Activated T-helper 2 cell treated with anti-CD3 and anti-CD28 coated beads, Interferon-gamma antibody, Interleukin-2, Interleukin-4, amounts not matched to agents 10 μg/mL and 5 μg/mL and 100 μg/mL, durations not matched to agents 14 hours and 24 hours and 36 hours (primary cell): ENCODE measurements at regions not wholly inside any gene's neighbourhood (a gene's known extent, or its start where the extent isn't known, plus 50 kb on each side); places are given as distances from the start of the nearest gene placed in this dataset.
"Not testable (repeated sequence)": the region's sequence is repeated elsewhere in the genome, so short reads cannot be mapped to it uniquely, and the experiment has no call there.

Experiments
- DNase-seq: peaks from one replicate; pipeline ENCODE4 v3.0.0; 2021; ENCODE audit warnings: low spot score
- H3K27ac Mint-ChIP-seq: one replicate; pipeline ENCODE4 v1.8.0; 2021; ENCODE audit warnings: mixed read lengths
- H3K27me3 Mint-ChIP-seq: one replicate; pipeline ENCODE4 v1.8.0; 2021; ENCODE audit warnings: low read depth, mixed read lengths
- H3K36me3 Mint-ChIP-seq: one replicate; pipeline ENCODE4 v1.8.0; 2021; ENCODE audit warnings: low read depth, mixed read lengths
- H3K4me1 Mint-ChIP-seq: one replicate; pipeline ENCODE4 v1.8.0; 2021; ENCODE audit warnings: low read depth, mixed read lengths
- H3K4me3 Mint-ChIP-seq: one replicate; pipeline ENCODE4 v1.8.0; 2021; ENCODE audit warnings: low read depth, mild to moderate bottlenecking, moderate library complexity, mixed read lengths
- H3K9me3 Mint-ChIP-seq: one replicate; pipeline ENCODE4 v1.8.0; 2021; ENCODE audit warnings: mixed read lengths
- intact Hi-C: fragments of 100-400 bp; cut with micrococcal nuclease; formaldehyde crosslinking; loops from one replicate; pipeline ENCODE4 v1.15.1; 2023

DNA sequence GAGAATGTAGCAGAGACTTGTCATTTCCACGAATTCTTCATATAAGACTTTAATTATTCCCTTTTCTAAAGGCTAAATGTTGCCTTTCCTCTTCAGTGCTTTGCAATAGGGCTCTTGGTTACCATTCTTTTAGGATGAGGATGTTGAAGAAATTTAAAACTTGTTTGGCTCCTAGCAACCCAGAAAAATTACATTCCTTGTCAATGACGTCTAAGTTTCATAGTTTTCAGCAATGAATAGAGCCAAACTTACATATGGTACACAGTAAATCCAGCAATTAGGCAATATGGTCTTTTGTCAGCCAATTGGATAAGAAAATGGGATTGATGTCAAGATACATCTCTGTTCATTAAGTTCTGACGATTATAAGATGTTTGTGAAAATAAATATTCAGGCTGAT is 1639.6 kb upstream of the PCDH10 start:
- no peaks in the 10 kb centered on the region for H3K36me3 Mint-ChIP-seq
- DNase-seq: no peak
- no peaks in the 10 kb centered on the region for H3K9me3 Mint-ChIP-seq
- H3K27ac Mint-ChIP-seq: no peak overlapping the region
- H3K4me3 Mint-ChIP-seq: no peak overlapping the region
- no peaks in the 10 kb centered on the region for H3K27me3 Mint-ChIP-seq
- intact Hi-C loops: no loop called here
- H3K4me1 Mint-ChIP-seq: no peaks in the 10 kb centered on the region

DNA sequence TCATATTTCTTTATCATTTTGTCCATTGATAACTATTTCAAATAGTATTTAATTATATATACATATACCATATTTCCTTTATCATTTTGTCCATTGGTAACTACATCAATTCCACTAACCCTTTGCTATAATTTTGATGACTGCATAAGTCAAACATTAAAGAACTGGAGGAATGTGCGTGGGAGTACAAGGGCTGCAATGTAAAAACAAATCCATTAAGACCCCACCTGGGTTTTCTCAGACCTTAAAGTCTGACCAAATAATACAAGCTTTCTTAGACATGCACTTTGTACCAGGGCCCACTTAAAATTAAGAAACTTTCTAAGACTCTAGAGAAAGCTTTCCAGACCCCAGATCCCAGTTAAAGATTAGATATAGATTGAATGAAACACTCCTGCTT is 1622.4 kb upstream of the PCDH10 start:
- Mint-ChIP-seq H3K4me3 (no peak overlapping the region), H3K27me3 (no peaks in the 10 kb centered on the region), H3K9me3 (no peaks in the 10 kb centered on the region), H3K27ac (no peak overlapping the region), H3K36me3 (no peaks in the 10 kb centered on the region), H3K4me1 (no peaks in the 10 kb centered on the region)
- no peak for DNase-seq
- intact Hi-C loops: no loop called here

DNA sequence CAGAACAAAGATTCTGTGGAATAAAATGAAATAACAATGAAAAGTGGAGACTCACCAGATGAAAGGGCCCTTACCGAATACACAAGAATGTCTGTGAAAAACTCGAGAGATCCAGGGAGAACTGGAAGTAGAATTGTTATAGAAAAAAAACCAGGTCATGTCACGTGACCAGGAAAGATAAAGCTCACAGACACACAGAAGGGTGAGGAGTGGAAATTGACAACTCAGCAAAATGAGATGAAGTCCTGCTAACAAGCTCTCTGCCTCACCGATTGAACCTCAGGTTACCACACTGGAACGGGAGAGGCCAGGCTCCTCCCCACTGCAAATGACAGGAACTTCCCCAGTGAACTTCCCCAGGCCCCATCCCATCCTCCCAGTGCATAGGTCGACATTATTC is 1618.0 kb upstream of the PCDH10 start:
- intact Hi-C loops: no loop called here
- Mint-ChIP-seq H3K9me3 (no peaks in the 10 kb centered on the region), H3K27me3 (no peaks in the 10 kb centered on the region), H3K4me3 (no peak overlapping the region), H3K36me3 (no peaks in the 10 kb centered on the region), H3K4me1 (no peaks in the 10 kb centered on the region), H3K27ac (no peak overlapping the region)
- DNase-seq: no peak

DNA sequence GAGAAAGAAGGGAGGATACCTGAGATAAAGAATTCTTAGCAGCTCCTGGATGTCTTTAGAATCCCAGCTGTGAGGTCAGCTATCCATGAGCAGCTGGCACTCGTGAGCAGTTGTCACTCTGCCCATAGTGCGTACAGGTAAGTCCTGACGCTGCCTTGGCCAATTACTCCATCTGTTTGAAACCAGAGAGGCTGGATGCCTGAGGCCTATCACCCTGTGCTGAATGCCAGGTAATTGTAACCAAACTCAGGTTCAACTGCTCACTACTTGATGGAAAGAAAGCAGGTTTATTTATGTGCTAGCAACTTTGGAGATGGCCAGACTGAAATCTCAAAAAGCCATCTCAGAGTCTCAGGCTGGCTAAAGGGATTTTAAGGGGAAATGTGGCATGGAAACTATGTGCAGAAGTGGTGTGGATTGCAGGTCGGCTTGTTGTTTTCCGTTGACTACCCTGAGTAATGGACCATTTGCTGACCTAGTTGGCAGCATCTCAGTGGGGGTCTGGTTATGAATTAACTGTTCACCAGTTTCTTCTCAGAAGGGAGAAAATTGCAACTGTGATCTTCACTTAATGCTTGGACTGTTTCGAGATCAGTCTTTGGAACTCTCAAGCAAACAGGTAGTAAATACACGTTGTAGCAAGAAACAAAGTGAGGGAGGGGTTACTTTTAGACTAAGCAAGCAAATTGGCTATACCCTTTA is 1614.0 kb upstream of the PCDH10 start:
- Mint-ChIP-seq H3K4me3 (no peak overlapping the region), H3K9me3 (no peaks in the 10 kb centered on the region), H3K27ac (no peak overlapping the region), H3K4me1 (no peaks in the 10 kb centered on the region), H3K27me3 (no peaks in the 10 kb centered on the region), H3K36me3 (no peaks in the 10 kb centered on the region)
- DNase-seq: no peak
- intact Hi-C loops: no loop called here

DNA sequence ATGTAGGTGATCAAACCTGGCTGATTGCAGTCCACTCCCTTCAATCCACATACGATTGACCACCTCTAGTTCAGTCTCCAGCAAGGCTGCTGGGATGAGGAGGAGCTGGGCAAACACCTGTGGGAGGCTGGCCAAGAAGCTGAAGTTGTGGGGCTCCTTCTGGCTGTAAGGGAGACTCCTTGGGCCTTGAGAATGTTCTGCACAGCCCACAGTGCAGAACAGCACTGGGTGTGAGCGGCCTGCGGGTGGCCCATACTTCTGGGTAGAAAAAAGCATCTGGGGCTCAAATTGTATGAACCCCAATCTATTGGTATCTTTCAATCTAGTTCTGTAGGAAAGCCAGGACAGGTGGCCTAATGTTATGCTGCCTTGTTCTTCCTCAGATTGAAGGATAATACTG is 1608.8 kb upstream of the PCDH10 start:
- H3K9me3 Mint-ChIP-seq: no peaks in the 10 kb centered on the region
- H3K4me1 Mint-ChIP-seq: no peaks in the 10 kb centered on the region
- H3K27me3 Mint-ChIP-seq: no peaks in the 10 kb centered on the region
- intact Hi-C loops: no loop called here
- DNase-seq: no peak
- H3K4me3 Mint-ChIP-seq: no peak overlapping the region
- no peaks in the 10 kb centered on the region for H3K36me3 Mint-ChIP-seq
- H3K27ac Mint-ChIP-seq: no peak overlapping the region

DNA sequence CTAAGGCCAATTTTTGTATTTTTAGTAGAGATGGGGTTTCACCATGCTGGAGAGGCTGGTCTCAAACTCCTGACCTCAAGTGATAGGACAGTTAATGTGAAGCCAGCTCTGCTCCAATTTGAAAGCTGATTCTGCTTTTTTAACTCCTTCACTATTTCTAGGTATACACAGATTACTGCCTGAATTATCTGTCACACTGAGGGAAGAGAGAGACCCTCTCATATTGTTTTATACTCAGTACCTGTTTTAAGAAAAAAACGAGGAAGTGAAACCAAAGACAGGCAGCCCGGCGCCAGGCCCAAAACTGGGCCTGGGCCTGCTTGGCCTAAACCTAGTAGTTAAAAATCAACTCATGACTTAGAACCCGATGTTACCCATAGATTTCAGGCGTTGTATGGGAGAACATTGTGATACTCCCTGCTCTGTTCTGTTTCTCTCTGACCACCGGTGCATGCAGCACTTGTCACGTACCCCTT is 1601.5 kb upstream of the PCDH10 start:
- no peak overlapping the region for H3K4me3 Mint-ChIP-seq
- DNase-seq: no peak
- intact Hi-C loops: no loop called here
- H3K27ac Mint-ChIP-seq: no peak overlapping the region
- H3K27me3 Mint-ChIP-seq: no peaks in the 10 kb centered on the region
- no peaks in the 10 kb centered on the region for H3K36me3 Mint-ChIP-seq
- no peaks in the 10 kb centered on the region for H3K9me3 Mint-ChIP-seq
- H3K4me1 Mint-ChIP-seq: no peaks in the 10 kb centered on the region

GRCh38 chr4:131551306-131551705 is 1597.8 kb upstream of the PCDH10 start:
- no peak overlapping the region for H3K4me3 Mint-ChIP-seq
- intact Hi-C loops: no loop called here
- H3K9me3 Mint-ChIP-seq: no peaks in the 10 kb centered on the region
- no peak for DNase-seq
- no peaks in the 10 kb centered on the region for H3K36me3 Mint-ChIP-seq
- no peaks in the 10 kb centered on the region for H3K4me1 Mint-ChIP-seq
- no peaks in the 10 kb centered on the region for H3K27me3 Mint-ChIP-seq
- no peak overlapping the region for H3K27ac Mint-ChIP-seq

DNA sequence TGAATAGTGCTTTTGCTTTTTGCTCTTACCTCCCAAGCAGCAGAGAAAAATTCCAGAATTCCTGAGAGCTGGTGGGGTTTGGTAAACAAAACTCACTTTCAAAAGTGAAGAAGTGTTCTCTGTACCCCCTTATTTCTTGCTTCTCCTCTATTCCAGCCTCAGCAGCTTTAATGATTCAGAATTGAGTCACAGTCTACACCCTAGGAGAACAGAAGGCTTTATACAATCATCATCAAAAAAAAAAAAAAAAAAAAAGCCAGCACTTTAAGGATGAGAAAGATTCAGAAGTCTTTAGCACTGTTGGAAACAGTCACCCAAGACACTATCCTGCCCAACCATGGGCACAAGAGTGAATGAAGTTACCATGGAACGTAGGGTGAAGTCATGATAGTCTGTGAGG is 1583.1 kb upstream of the PCDH10 start:
- no peak overlapping the region for H3K27ac Mint-ChIP-seq
- no peak for DNase-seq
- no peaks in the 10 kb centered on the region for H3K36me3 Mint-ChIP-seq
- no peak overlapping the region for H3K4me3 Mint-ChIP-seq
- no peaks in the 10 kb centered on the region for H3K4me1 Mint-ChIP-seq
- H3K9me3 Mint-ChIP-seq: peaks cover 3% of the 10 kb centered on the region
- intact Hi-C loops: no loop called here
- H3K27me3 Mint-ChIP-seq: no peaks in the 10 kb centered on the region

- no peaks in the 10 kb centered on the region for H3K27me3 Mint-ChIP-seq
- intact Hi-C loops: no loop called here
- H3K9me3 Mint-ChIP-seq: no peaks in the 10 kb centered on the region
- no peak overlapping the region for H3K27ac Mint-ChIP-seq
- no peak for DNase-seq
- H3K4me3 Mint-ChIP-seq: no peak overlapping the region
- no peaks in the 10 kb centered on the region for H3K4me1 Mint-ChIP-seq
- H3K36me3 Mint-ChIP-seq: no peaks in the 10 kb centered on the region
Measured at GRCh38 chr4:131584587-131584986, 1564.5 kb upstream of the PCDH10 start.

DNA sequence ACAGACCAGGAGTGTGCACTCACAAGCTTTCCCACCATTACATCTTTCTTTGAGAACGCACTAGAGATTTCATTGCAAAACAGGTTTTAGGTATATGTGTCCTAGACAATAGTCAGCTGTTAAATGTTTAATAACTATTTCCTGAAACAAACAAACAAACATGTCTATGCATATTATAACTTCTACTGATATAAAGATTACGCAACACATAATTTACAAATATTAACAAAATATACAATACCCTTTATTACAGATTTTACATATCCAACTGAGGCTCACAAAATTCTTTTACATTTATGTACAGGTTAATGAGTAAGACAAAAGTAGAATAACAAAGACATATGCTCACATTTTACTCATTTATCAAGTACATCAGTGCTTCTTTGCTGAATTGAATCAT is 1554.0 kb upstream of the PCDH10 start:
- Mint-ChIP-seq H3K4me3 (no peak overlapping the region), H3K27me3 (no peaks in the 10 kb centered on the region), H3K9me3 (peaks cover 6% of the 10 kb centered on the region), H3K27ac (no peak overlapping the region), H3K36me3 (no peaks in the 10 kb centered on the region), H3K4me1 (no peaks in the 10 kb centered on the region)
- intact Hi-C loops: no loop called here
- DNase-seq: no peak

GRCh38 chr4:131603705-131604104 is 1545.4 kb upstream of the PCDH10 start:
- no peak overlapping the region for H3K4me3 Mint-ChIP-seq
- H3K36me3 Mint-ChIP-seq: no peaks in the 10 kb centered on the region
- H3K27me3 Mint-ChIP-seq: no peaks in the 10 kb centered on the region
- intact Hi-C loops: no loop called here
- H3K4me1 Mint-ChIP-seq: no peaks in the 10 kb centered on the region
- no peak for DNase-seq
- peaks cover 7% of the 10 kb centered on the region for H3K9me3 Mint-ChIP-seq
- H3K27ac Mint-ChIP-seq: no peak overlapping the region

- H3K9me3 Mint-ChIP-seq: peaks cover 4% of the 10 kb centered on the region
- no peaks in the 10 kb centered on the region for H3K4me1 Mint-ChIP-seq
- intact Hi-C loops: no loop called here
- no peak for DNase-seq
- no peak overlapping the region for H3K4me3 Mint-ChIP-seq
- H3K36me3 Mint-ChIP-seq: no peaks in the 10 kb centered on the region
- H3K27ac Mint-ChIP-seq: no peak overlapping the region
- H3K27me3 Mint-ChIP-seq: no peaks in the 10 kb centered on the region
Measured at GRCh38 chr4:131609039-131609438, 1540.1 kb upstream of the PCDH10 start.

DNA sequence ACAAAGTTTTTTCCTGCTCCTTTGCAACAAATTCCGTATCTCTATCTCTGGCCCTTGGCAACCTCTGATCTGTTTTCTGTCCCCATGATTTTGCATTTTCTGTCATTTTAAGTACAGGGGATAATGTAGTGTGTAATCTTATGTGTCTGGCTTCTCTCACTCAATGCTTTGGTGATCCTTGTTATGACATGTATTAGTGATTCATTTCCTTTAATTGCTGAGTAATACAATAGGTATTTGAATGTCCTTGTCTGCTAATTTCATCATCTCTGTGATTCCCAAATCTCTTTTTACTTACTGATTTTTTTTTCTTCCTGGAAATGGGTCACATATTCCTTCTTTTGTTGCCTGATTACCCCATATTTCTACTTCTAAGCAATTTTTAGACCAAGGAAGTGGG is 1538.6 kb upstream of the PCDH10 start:
- DNase-seq, intact Hi-C loops, H3K36me3 Mint-ChIP-seq, H3K27me3 Mint-ChIP-seq, H3K9me3 Mint-ChIP-seq, H3K27ac Mint-ChIP-seq, H3K4me1 Mint-ChIP-seq, H3K4me3 Mint-ChIP-seq: not testable (repeated sequence)
